Ascending aorta (tissue), 2 donors: ENCODE measurements at regions not wholly inside any gene's neighbourhood (a gene's known extent, or its start where the extent isn't known, plus 50 kb on each side); places are given as distances from the start of the nearest gene placed in this dataset.

Experiments used
- DNase-seq, 2 donors: peaks; one replicate each; pipeline ENCODE4 v3.0.0-alpha.2; 2019; ENCODE audit warnings: low spot score in 2 of 2
- H3K27ac ChIP-seq, 2 donors: fragments of 200-600 bp; sonication (generic); one replicate each; pipeline ENCODE4 v1.5.1; 2016 to 2017; ENCODE audit warnings: mild to moderate bottlenecking in 1 of 2
- H3K27me3 ChIP-seq: fragments of 200-600 bp; sonication (generic); one replicate; pipeline ENCODE4 v1.5.1; 2017
- H3K36me3 ChIP-seq, 2 donors: fragments of 200-600 bp; sonication (generic); one replicate each; pipeline ENCODE4 v1.5.1; 2016
- H3K4me1 ChIP-seq, 2 donors: fragments of 200-600 bp; sonication (generic); one replicate each; pipeline ENCODE4 v1.5.1; 2016 to 2017; ENCODE audit warnings: mild to moderate bottlenecking in 1 of 2
- H3K4me3 ChIP-seq, 2 donors: fragments of 200-600 bp; sonication (generic); one replicate each; pipeline ENCODE4 v1.5.1; 2016 to 2017; ENCODE audit warnings: mild to moderate bottlenecking in 1 of 2
- H3K9me3 ChIP-seq, 2 donors: fragments of 200-600 bp; sonication (generic); one replicate each; pipeline ENCODE4 v1.5.1; 2016
- intact Hi-C: fragments of 100-400 bp; cut with DNase I; formaldehyde crosslinking; loops from one replicate; pipeline ENCODE4 v1.15.1; 2023
- TF ChIP-seq, protein P1 (sequence below), 3 experiments: fragments of 200-600 bp in 2 of 3; fragments of 450-650 bp in 1 of 3; sonication (generic) in 2 of 3; IDR thresholded peaks; one replicate each; pipeline ENCODE4 v1.5.1; 2016 to 2019; ENCODE audit warnings: antibody characterized with exemption in 3 of 3, mild to moderate bottlenecking in 1 of 3, moderate library complexity in 1 of 3

DNA sequence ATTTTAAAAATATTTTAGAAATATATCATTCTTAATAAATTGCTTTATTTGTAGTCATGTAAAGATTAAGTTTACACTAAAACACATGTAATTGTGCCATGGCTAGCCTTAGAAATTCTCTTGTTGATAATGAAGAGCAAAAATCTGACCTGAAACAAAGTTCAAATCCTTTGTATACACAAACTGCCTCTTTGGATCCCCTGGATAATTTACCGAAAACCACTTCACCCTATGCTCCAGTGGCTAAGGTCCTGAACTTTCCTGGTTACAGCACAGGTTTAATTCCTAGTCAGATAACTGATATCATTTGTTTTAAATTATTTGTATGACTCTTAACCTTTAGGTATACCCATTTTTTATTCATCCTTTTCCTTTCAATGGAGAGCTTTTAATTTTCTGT lies 1093.2 kb upstream of the ADGRL4 start:
- DNase-seq = no peak
- no peaks in the 10 kb centered on the region for H3K27me3 ChIP-seq
- peaks cover 0 to 19% of the 10 kb centered on the region in 2 donors for H3K9me3 ChIP-seq
- H3K4me3 ChIP-seq = no peak overlapping the region
- H3K4me1 ChIP-seq = no peaks in the 10 kb centered on the region
- H3K27ac ChIP-seq = no peak overlapping the region
- H3K36me3 ChIP-seq = no peaks in the 10 kb centered on the region
- intact Hi-C loops = no loop called here
- TF ChIP-seq, protein P1, sequence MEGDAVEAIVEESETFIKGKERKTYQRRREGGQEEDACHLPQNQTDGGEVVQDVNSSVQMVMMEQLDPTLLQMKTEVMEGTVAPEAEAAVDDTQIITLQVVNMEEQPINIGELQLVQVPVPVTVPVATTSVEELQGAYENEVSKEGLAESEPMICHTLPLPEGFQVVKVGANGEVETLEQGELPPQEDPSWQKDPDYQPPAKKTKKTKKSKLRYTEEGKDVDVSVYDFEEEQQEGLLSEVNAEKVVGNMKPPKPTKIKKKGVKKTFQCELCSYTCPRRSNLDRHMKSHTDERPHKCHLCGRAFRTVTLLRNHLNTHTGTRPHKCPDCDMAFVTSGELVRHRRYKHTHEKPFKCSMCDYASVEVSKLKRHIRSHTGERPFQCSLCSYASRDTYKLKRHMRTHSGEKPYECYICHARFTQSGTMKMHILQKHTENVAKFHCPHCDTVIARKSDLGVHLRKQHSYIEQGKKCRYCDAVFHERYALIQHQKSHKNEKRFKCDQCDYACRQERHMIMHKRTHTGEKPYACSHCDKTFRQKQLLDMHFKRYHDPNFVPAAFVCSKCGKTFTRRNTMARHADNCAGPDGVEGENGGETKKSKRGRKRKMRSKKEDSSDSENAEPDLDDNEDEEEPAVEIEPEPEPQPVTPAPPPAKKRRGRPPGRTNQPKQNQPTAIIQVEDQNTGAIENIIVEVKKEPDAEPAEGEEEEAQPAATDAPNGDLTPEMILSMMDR (IDR thresholded peaks at IDR 0.05) = no peak

- TF ChIP-seq, protein P1 (IDR thresholded peaks at IDR 0.05) = no peak
- no peak overlapping the region for H3K27ac ChIP-seq
- no peak overlapping the region for H3K4me3 ChIP-seq
- no peaks in the 10 kb centered on the region for H3K36me3 ChIP-seq
- H3K27me3 ChIP-seq = no peaks in the 10 kb centered on the region
- no peaks in the 10 kb centered on the region for H3K9me3 ChIP-seq
- H3K4me1 ChIP-seq = no peaks in the 10 kb centered on the region
- DNase-seq = no peak
- intact Hi-C loops = no loop called here
Observed at GRCh38 chr1:80085067-80085466, 1078.5 kb upstream of the ADGRL4 start.

- Histone ChIP-seq H3K9me3 (no peaks in the 10 kb centered on the region), H3K4me3 (no peak overlapping the region), H3K27me3 (no peaks in the 10 kb centered on the region), H3K36me3 (no peaks in the 10 kb centered on the region), H3K4me1 (no peaks in the 10 kb centered on the region), H3K27ac (no peak overlapping the region)
- intact Hi-C loops = no loop called here
- TF ChIP-seq, protein P1 (IDR thresholded peaks at IDR 0.05) = no peak
- no peak for DNase-seq
Observed at GRCh38 chr1:80083892-80084291, 1077.4 kb upstream of the ADGRL4 start.

DNA sequence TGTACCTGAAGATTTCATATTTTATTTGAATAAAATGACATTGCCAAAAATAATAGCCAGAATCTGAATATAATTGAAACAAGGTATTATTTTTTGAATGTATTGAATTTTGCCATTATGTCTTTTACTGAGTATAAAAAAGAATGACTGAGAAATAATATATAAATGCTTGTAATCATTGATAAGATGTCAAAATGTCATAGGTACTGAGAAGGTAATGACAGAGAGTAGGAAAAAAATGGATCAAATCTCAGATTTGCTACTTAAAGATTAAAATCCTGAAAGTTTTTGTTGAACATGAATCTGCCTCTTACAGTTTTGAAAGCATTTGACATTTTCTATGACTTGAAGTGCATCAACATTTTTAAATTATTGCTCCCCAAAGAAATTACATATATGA lies 1069.9 kb upstream of the ADGRL4 start:
- no peak overlapping the region for H3K4me3 ChIP-seq
- H3K9me3 ChIP-seq = no peaks in the 10 kb centered on the region
- intact Hi-C loops = no loop called here
- no peak overlapping the region for H3K27ac ChIP-seq
- H3K36me3 ChIP-seq = no peaks in the 10 kb centered on the region
- no peak for DNase-seq
- H3K4me1 ChIP-seq = no peaks in the 10 kb centered on the region
- TF ChIP-seq, protein P1 (IDR thresholded peaks at IDR 0.05) = no peak
- H3K27me3 ChIP-seq = no peaks in the 10 kb centered on the region

- no peaks in the 10 kb centered on the region for H3K36me3 ChIP-seq
- DNase-seq = no peak
- H3K9me3 ChIP-seq = no peaks in the 10 kb centered on the region
- intact Hi-C loops = no loop called here
- H3K4me1 ChIP-seq = no peaks in the 10 kb centered on the region
- H3K27me3 ChIP-seq = no peaks in the 10 kb centered on the region
- TF ChIP-seq, protein P1 (IDR thresholded peaks at IDR 0.05) = no peak
- no peak overlapping the region for H3K4me3 ChIP-seq
- H3K27ac ChIP-seq = no peak overlapping the region
Observed at GRCh38 chr1:80075351-80075750, 1068.8 kb upstream of the ADGRL4 start.

GRCh38 chr1:80072563-80072962 lies 1066.0 kb upstream of the ADGRL4 start:
- no peaks in the 10 kb centered on the region for H3K27me3 ChIP-seq
- H3K4me1 ChIP-seq = no peaks in the 10 kb centered on the region
- H3K27ac ChIP-seq = no peak overlapping the region
- H3K4me3 ChIP-seq = no peak overlapping the region
- H3K36me3 ChIP-seq = no peaks in the 10 kb centered on the region
- intact Hi-C loops = no loop called here
- TF ChIP-seq, protein P1 (IDR thresholded peaks at IDR 0.05) = no peak
- no peak for DNase-seq
- H3K9me3 ChIP-seq = no peaks in the 10 kb centered on the region
